Smooth muscle cell (in vitro differentiated cells): ENCODE measurements at regions not wholly inside any gene's neighbourhood (a gene's known extent, or its start where the extent isn't known, plus 50 kb on each side); places are given as distances from the start of the nearest gene placed in this dataset.

ENCODE experiments used
- DNase-seq: peaks from one replicate; lab custom pipeline; 2025; ENCODE audit not compliant: unreplicated experiment; lab: John Stamatoyannopoulos, UW
- H2AFZ ChIP-seq: fragments of 200-600 bp; sonication (generic); 2 replicates; pipeline ENCODE4 v1.6.0; 2016; ENCODE audit warnings: antibody characterized with exemption, low read depth, mild to moderate bottlenecking
- H3F3A ChIP-seq: fragments of 200-600 bp; sonication (generic); 2 replicates; pipeline ENCODE4 v1.6.0; 2017; ENCODE audit warnings: antibody characterized with exemption, low read depth
- H3K27ac ChIP-seq: fragments of 200-600 bp; sonication (generic); 2 replicates; pipeline ENCODE4 v1.5.1; 2016; ENCODE audit warnings: low read depth, mild to moderate bottlenecking
- H3K27me3 ChIP-seq: fragments of 200-600 bp; sonication (generic); 2 replicates; pipeline ENCODE4 v1.6.1; 2016; ENCODE audit warnings: low read depth, mild to moderate bottlenecking
- H3K36me3 ChIP-seq: fragments of 200-600 bp; sonication (generic); 2 replicates; pipeline ENCODE4 v1.5.1; 2016; ENCODE audit warnings: low read depth
- H3K4me1 ChIP-seq: fragments of 200-600 bp; sonication (generic); 2 replicates; pipeline ENCODE4 v1.5.1; 2016; ENCODE audit warnings: low read depth
- H3K4me2 ChIP-seq: fragments of 200-600 bp; sonication (generic); 2 replicates; pipeline ENCODE4 v1.6.0; 2016; ENCODE audit warnings: mild to moderate bottlenecking
- H3K4me3 ChIP-seq: fragments of 200-600 bp; sonication (generic); 2 replicates; pipeline ENCODE4 v1.5.1; 2016; ENCODE audit warnings: mild to moderate bottlenecking
- H3K79me2 ChIP-seq: fragments of 200-600 bp; sonication (generic); 2 replicates; pipeline ENCODE4 v1.6.0; 2016; ENCODE audit warnings: low read depth, mild to moderate bottlenecking
- H3K9ac ChIP-seq: fragments of 200-600 bp; sonication (generic); 2 replicates; pipeline ENCODE4 v1.6.0; 2016; ENCODE audit warnings: low read depth
- H3K9me3 ChIP-seq: fragments of 200-600 bp; sonication (generic); replicated peaks from 2 replicates; pipeline ENCODE4 v1.5.1; 2016; ENCODE audit warnings: low read depth
- H4K20me1 ChIP-seq: fragments of 200-600 bp; sonication (generic); 2 replicates; pipeline ENCODE4 v1.6.0; 2016; ENCODE audit warnings: low read depth
- WGBS: methylation state at CpG from one replicate; pipeline ENCODE4 v1.1.7; 2016; ENCODE audit warnings: low lambda C conversion rate; 5-methylcytosine and 5-hydroxymethylcytosine counted together
- TF ChIP-seq, protein P1 (sequence below): fragments of 200-600 bp; sonication (generic); IDR thresholded peaks from 2 replicates; pipeline ENCODE4 v1.5.1; 2017; ENCODE audit warnings: borderline replicate concordance, mild to moderate bottlenecking, antibody characterized with exemption; ENCODE audit not compliant: insufficient read depth, poor library complexity, severe bottlenecking

- no peaks in the 10 kb centered on the region for H3K27me3 ChIP-seq
- peaks cover 3% of the 10 kb centered on the region for H3F3A ChIP-seq
- H2AFZ ChIP-seq: peak overlapping the region; percentile 82
- no peaks in the 10 kb centered on the region for H3K79me2 ChIP-seq
- no peaks in the 10 kb centered on the region for H3K36me3 ChIP-seq
- H3K4me1 ChIP-seq: no peaks in the 10 kb centered on the region
- H3K4me2 ChIP-seq: peak overlapping the region; percentile 18
- DNase-seq: no peak
- no peak overlapping the region for H3K9ac ChIP-seq
- WGBS: 98% methylated on average over 1 of the region's 1 CpG
- H3K27ac ChIP-seq: peak overlapping the region; percentile 26
- no peak overlapping the region for H3K4me3 ChIP-seq
- TF ChIP-seq, protein P1, sequence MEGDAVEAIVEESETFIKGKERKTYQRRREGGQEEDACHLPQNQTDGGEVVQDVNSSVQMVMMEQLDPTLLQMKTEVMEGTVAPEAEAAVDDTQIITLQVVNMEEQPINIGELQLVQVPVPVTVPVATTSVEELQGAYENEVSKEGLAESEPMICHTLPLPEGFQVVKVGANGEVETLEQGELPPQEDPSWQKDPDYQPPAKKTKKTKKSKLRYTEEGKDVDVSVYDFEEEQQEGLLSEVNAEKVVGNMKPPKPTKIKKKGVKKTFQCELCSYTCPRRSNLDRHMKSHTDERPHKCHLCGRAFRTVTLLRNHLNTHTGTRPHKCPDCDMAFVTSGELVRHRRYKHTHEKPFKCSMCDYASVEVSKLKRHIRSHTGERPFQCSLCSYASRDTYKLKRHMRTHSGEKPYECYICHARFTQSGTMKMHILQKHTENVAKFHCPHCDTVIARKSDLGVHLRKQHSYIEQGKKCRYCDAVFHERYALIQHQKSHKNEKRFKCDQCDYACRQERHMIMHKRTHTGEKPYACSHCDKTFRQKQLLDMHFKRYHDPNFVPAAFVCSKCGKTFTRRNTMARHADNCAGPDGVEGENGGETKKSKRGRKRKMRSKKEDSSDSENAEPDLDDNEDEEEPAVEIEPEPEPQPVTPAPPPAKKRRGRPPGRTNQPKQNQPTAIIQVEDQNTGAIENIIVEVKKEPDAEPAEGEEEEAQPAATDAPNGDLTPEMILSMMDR: no peak
- H4K20me1 ChIP-seq: no peaks in the 10 kb centered on the region
- no peaks in the 10 kb centered on the region for H3K9me3 ChIP-seq
Observed at GRCh38 chr9:115680231-115680630, 473.4 kb upstream of the PAPPA start.

GRCh38 chr9:115681585-115681984 lies 472.0 kb upstream of the PAPPA start:
- DNase-seq: no peak
- H3K9me3 ChIP-seq: no peaks in the 10 kb centered on the region
- no peak overlapping the region for H3K4me3 ChIP-seq
- 92% methylated on average over 3 of the region's 3 CpGs for WGBS
- no peaks in the 10 kb centered on the region for H3K4me1 ChIP-seq
- no peak overlapping the region for H3K9ac ChIP-seq
- peaks cover 3% of the 10 kb centered on the region for H3F3A ChIP-seq
- TF ChIP-seq, protein P1: no peak
- no peak overlapping the region for H3K27ac ChIP-seq
- no peak overlapping the region for H3K4me2 ChIP-seq
- H2AFZ ChIP-seq: no peak overlapping the region
- H4K20me1 ChIP-seq: no peaks in the 10 kb centered on the region
- no peaks in the 10 kb centered on the region for H3K27me3 ChIP-seq
- H3K36me3 ChIP-seq: no peaks in the 10 kb centered on the region
- no peaks in the 10 kb centered on the region for H3K79me2 ChIP-seq

DNA sequence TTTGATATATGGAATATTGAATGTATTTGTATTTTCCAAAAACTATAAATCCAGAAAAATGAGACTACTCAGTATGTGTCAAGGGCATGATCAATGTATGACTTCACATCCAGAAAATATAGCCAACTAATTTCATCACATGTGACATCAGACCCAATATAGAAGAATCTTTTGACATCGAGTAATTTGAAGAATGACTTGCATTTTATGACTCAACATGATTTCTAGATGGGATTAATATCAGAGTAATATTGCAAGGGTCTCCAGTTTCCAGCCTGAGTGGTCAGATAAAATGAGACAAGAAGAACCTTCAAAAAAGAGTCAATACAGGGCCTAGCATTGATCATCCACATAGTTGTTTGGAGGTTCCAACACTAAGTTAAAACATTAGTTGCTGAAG lies 467.5 kb upstream of the PAPPA start:
- 91% methylated on average over 1 of the region's 1 CpG for WGBS
- TF ChIP-seq, protein P1: no peak
- no peak overlapping the region for H3K27ac ChIP-seq
- no peak overlapping the region for H3K9ac ChIP-seq
- H3K4me2 ChIP-seq: no peak overlapping the region
- no peaks in the 10 kb centered on the region for H3K4me1 ChIP-seq
- H3K9me3 ChIP-seq: no peaks in the 10 kb centered on the region
- H2AFZ ChIP-seq: no peak overlapping the region
- H3K4me3 ChIP-seq: no peak overlapping the region
- no peaks in the 10 kb centered on the region for H3K79me2 ChIP-seq
- no peaks in the 10 kb centered on the region for H3K36me3 ChIP-seq
- no peaks in the 10 kb centered on the region for H3K27me3 ChIP-seq
- no peak for DNase-seq
- no peaks in the 10 kb centered on the region for H4K20me1 ChIP-seq
- no peaks in the 10 kb centered on the region for H3F3A ChIP-seq

GRCh38 chr9:115687356-115687755 lies 466.2 kb upstream of the PAPPA start:
- Histone ChIP-seq H3K4me2 (no peak overlapping the region), H3K27ac (no peak overlapping the region), H3K9me3 (no peaks in the 10 kb centered on the region), H3K4me1 (peaks cover 4% of the 10 kb centered on the region), H3K4me3 (no peak overlapping the region), H4K20me1 (no peaks in the 10 kb centered on the region), H3K36me3 (no peaks in the 10 kb centered on the region), H3K9ac (no peak overlapping the region), H3F3A (no peaks in the 10 kb centered on the region), H3K27me3 (no peaks in the 10 kb centered on the region), H3K79me2 (no peaks in the 10 kb centered on the region), H2AFZ (no peak overlapping the region)
- whole genome bisulfite sequencing: 90% methylated on average over 3 of the region's 3 CpGs
- no peak for DNase-seq
- TF ChIP-seq, protein P1: no peak
